ENCODE measurements at regions not wholly inside any gene's neighbourhood (a gene's known extent, or its start where the extent isn't known, plus 50 kb on each side); places are given as distances from the start of the nearest gene placed in this dataset.

GRCh38 chr16:47965439-47965838 lies 190.4 kb downstream of the ABCC12 start:
- H3K4me3 ChIP-seq, result no peak overlapping the region
- H3K36me3 ChIP-seq, result no peaks in the 10 kb centered on the region
- no peaks in the 10 kb centered on the region for H3K9me3 ChIP-seq
- no peaks in the 10 kb centered on the region for H3K4me1 ChIP-seq
- peaks cover 13% of the 10 kb centered on the region for H3K27me3 ChIP-seq
- no peak for ATAC-seq
- WGBS, 2 donors (ENCODE audit: low coverage in 1 of 2), result 0 to 25% methylated on average over 2 of the region's 2 CpGs
- no peak for TF ChIP-seq POLR2A (IDR thresholded peaks at IDR 0.05)
- TF ChIP-seq, protein P1, sequence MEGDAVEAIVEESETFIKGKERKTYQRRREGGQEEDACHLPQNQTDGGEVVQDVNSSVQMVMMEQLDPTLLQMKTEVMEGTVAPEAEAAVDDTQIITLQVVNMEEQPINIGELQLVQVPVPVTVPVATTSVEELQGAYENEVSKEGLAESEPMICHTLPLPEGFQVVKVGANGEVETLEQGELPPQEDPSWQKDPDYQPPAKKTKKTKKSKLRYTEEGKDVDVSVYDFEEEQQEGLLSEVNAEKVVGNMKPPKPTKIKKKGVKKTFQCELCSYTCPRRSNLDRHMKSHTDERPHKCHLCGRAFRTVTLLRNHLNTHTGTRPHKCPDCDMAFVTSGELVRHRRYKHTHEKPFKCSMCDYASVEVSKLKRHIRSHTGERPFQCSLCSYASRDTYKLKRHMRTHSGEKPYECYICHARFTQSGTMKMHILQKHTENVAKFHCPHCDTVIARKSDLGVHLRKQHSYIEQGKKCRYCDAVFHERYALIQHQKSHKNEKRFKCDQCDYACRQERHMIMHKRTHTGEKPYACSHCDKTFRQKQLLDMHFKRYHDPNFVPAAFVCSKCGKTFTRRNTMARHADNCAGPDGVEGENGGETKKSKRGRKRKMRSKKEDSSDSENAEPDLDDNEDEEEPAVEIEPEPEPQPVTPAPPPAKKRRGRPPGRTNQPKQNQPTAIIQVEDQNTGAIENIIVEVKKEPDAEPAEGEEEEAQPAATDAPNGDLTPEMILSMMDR (IDR thresholded peaks at IDR 0.05), result no peak
- no peak for TF ChIP-seq POLR2AphosphoS5 (IDR thresholded peaks at IDR 0.05)
- TF ChIP-seq EP300 (IDR thresholded peaks at IDR 0.05), result no peak
- no peak overlapping the region for H3K27ac ChIP-seq

DNA sequence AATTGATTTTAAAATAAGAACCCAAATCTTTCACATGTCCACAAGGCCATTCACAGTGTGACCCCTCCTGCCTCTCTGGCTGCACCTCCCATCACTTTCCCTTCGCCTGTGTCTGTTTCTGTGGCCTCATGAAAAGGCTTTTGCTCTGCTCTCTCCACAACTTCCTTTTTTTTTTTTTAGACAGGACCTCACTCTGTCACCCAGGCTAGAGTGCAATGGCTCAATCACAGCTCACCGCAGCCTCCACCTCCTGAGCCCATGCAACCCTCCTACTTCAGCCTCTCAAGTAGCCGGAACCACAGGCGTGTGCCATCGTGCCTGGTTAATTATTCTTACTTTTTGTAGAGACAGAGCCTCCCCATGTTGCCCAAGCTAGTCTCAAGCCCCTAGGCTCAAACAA lies 197.1 kb downstream of the ABCC12 start:
- Histone ChIP-seq H3K27me3 (peaks cover 8% of the 10 kb centered on the region), H3K36me3 (no peaks in the 10 kb centered on the region), H3K9me3 (no peaks in the 10 kb centered on the region), H3K27ac (no peak overlapping the region), H3K4me1 (no peaks in the 10 kb centered on the region), H3K4me3 (no peak overlapping the region)
- TF ChIP-seq POLR2AphosphoS5 (IDR thresholded peaks at IDR 0.05), result no peak
- TF ChIP-seq POLR2A (IDR thresholded peaks at IDR 0.05), result no peak
- TF ChIP-seq, protein P1 (IDR thresholded peaks at IDR 0.05), result no peak
- no peak for TF ChIP-seq EP300 (IDR thresholded peaks at IDR 0.05)
- ATAC-seq, result no peak
- WGBS, 2 donors (ENCODE audit: low coverage in 1 of 2), result 89 to 96% methylated on average over 5 of the region's 5 CpGs

GRCh38 chr16:47956916-47957315 lies 198.9 kb downstream of the ABCC12 start:
- no peaks in the 10 kb centered on the region for H3K9me3 ChIP-seq

DNA sequence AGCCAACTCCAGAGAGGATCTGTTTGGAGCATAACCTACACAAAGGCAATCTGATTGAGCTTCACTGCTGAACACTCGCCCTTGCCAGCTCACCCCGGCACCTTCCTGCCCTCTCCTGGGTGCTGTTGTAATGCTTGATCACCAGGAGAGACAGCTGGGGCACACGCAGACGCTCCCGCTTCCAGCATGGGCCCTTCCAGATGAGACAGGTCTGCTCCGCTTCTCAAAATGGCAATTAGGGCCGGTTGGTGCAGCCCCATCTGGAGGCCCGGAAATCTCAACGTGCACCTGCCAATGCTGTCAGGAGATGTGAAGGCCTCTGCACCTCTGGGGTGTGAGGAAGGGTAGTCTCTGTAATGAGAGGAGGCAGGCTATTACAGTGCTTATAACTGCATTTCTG lies 206.1 kb downstream of the ABCC12 start:
- Histone ChIP-seq H3K36me3 (no peaks in the 10 kb centered on the region), H3K27ac (no peak overlapping the region), H3K9me3 (no peaks in the 10 kb centered on the region), H3K4me1 (no peaks in the 10 kb centered on the region), H3K27me3 (peaks cover 9% of the 10 kb centered on the region), H3K4me3 (no peak overlapping the region)
- ATAC-seq, result no peak
- WGBS, 2 donors (ENCODE audit: low coverage in 1 of 2), result no CpG with 5 or more reads among the region's 9 CpGs
- TF ChIP-seq, protein P1 (IDR thresholded peaks at IDR 0.05), result no peak
- TF ChIP-seq POLR2AphosphoS5 (IDR thresholded peaks at IDR 0.05) (no peak), POLR2A (IDR thresholded peaks at IDR 0.05) (no peak), EP300 (IDR thresholded peaks at IDR 0.05) (no peak)

More at GRCh38 chr16:47956916-47957315, 198.9 kb downstream of the ABCC12 start:
- no peak for TF ChIP-seq POLR2A (IDR thresholded peaks at IDR 0.05)
- TF ChIP-seq, protein P1 (IDR thresholded peaks at IDR 0.05), result no peak
- no peak for TF ChIP-seq EP300 (IDR thresholded peaks at IDR 0.05)
- no peaks in the 10 kb centered on the region for H3K4me1 ChIP-seq
- no peak for ATAC-seq
- no peak overlapping the region for H3K4me3 ChIP-seq
- no peaks in the 10 kb centered on the region for H3K36me3 ChIP-seq
- WGBS, 2 donors (ENCODE audit: low coverage in 1 of 2), result 14 to 21% methylated on average over 2 of the region's 2 CpGs
- H3K27me3 ChIP-seq, result peaks cover 2% of the 10 kb centered on the region
- no peak overlapping the region for H3K27ac ChIP-seq

- no peak overlapping the region for H3K27ac ChIP-seq
- no peaks in the 10 kb centered on the region for H3K36me3 ChIP-seq
- no peaks in the 10 kb centered on the region for H3K9me3 ChIP-seq
- no peak overlapping the region for H3K4me3 ChIP-seq
- WGBS, 2 donors (ENCODE audit: low coverage in 1 of 2), result 53 to 78% methylated on average over 2 to 7 of the region's 10 CpGs
- TF ChIP-seq POLR2A (IDR thresholded peaks at IDR 0.05) (no peak), EP300 (IDR thresholded peaks at IDR 0.05) (no peak), POLR2AphosphoS5 (IDR thresholded peaks at IDR 0.05) (no peak)
- TF ChIP-seq, protein P1 (IDR thresholded peaks at IDR 0.05), result no peak
- peaks cover 9% of the 10 kb centered on the region for H3K27me3 ChIP-seq
- ATAC-seq, result no peak
- no peaks in the 10 kb centered on the region for H3K4me1 ChIP-seq
Observed at GRCh38 chr16:47949276-47949675, 206.5 kb downstream of the ABCC12 start.
